ENCODE measurements at regions not wholly inside any gene's neighbourhood (a gene's known extent, or its start where the extent isn't known, plus 50 kb on each side); places are given as distances from the start of the nearest gene placed in this dataset.

DNA sequence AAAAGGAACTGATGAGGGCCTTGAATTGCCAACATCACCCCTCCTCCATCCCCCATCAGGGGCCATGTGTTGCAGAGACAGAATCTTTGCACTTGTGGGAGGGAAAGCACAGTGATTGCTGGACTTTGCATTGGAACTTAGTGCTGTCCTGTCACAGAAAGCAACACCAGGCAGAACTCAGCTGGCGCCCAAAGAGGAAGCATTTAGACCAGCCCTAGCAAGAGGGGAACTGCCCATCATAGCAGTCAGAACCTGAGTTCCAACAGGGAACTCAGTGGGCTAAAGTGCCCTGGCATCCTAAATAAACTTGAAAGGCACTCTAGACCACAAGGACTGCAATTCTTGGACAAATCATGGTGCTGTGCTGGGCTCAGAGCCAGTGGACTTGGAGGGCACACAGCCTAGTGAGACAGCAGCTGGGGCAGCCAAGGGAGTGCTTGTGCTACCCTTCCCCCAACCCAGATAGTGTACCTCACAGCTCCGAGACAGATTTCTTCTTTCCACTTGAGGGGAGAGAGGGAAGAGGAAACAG is 128.1 kb downstream of the ACTL7B start (continued):
- no peak for TF ChIP-seq ZNF766 (CRISPR knock-in tag; IDR thresholded peaks at IDR 0.05; ENCODE audit: borderline replicate concordance)
- TF ChIP-seq DRAP1 (CRISPR knock-in tag; IDR thresholded peaks at IDR 0.05), result 0 out of 2 replicates have a peak, but pooled peaks have one; percentile 24
- TF ChIP-seq, protein P1, sequence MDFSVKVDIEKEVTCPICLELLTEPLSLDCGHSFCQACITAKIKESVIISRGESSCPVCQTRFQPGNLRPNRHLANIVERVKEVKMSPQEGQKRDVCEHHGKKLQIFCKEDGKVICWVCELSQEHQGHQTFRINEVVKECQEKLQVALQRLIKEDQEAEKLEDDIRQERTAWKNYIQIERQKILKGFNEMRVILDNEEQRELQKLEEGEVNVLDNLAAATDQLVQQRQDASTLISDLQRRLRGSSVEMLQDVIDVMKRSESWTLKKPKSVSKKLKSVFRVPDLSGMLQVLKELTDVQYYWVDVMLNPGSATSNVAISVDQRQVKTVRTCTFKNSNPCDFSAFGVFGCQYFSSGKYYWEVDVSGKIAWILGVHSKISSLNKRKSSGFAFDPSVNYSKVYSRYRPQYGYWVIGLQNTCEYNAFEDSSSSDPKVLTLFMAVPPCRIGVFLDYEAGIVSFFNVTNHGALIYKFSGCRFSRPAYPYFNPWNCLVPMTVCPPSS (IDR thresholded peaks at IDR 0.05), result no peak
- no peak for TF ChIP-seq ZNF367 (CRISPR knock-in tag; IDR thresholded peaks at IDR 0.05; ENCODE audit: borderline replicate concordance)
- TF ChIP-seq, protein P2, sequence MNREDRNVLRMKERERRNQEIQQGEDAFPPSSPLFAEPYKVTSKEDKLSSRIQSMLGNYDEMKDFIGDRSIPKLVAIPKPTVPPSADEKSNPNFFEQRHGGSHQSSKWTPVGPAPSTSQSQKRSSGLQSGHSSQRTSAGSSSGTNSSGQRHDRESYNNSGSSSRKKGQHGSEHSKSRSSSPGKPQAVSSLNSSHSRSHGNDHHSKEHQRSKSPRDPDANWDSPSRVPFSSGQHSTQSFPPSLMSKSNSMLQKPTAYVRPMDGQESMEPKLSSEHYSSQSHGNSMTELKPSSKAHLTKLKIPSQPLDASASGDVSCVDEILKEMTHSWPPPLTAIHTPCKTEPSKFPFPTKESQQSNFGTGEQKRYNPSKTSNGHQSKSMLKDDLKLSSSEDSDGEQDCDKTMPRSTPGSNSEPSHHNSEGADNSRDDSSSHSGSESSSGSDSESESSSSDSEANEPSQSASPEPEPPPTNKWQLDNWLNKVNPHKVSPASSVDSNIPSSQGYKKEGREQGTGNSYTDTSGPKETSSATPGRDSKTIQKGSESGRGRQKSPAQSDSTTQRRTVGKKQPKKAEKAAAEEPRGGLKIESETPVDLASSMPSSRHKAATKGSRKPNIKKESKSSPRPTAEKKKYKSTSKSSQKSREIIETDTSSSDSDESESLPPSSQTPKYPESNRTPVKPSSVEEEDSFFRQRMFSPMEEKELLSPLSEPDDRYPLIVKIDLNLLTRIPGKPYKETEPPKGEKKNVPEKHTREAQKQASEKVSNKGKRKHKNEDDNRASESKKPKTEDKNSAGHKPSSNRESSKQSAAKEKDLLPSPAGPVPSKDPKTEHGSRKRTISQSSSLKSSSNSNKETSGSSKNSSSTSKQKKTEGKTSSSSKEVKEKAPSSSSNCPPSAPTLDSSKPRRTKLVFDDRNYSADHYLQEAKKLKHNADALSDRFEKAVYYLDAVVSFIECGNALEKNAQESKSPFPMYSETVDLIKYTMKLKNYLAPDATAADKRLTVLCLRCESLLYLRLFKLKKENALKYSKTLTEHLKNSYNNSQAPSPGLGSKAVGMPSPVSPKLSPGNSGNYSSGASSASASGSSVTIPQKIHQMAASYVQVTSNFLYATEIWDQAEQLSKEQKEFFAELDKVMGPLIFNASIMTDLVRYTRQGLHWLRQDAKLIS (CRISPR knock-in tag; IDR thresholded peaks at IDR 0.05), result no peak

- POLR2A ChIA-PET, result no interaction called here
- H3K9ac ChIP-seq (ENCODE audit: insufficient read depth, low read depth, low read length), result no peak overlapping the region
- BruUV-seq (replicated peaks), result no TSS peak
- no peak overlapping the region for H3K4me2 ChIP-seq (ENCODE audit: low read depth, low read length)
- DNase-seq (ENCODE audit: low spot score) (no peak), ATAC-seq (no peak), FAIRE-seq (no peak)
- no peaks in the 10 kb centered on the region for H3K9me3 ChIP-seq (ENCODE audit: low read length)
- H3K4me3 ChIP-seq (replicated peaks in 1 of 3; ENCODE audit: insufficient read depth in 1 of 3, low read depth in 2 of 3, low read length in 3 of 3), result no peak overlapping the region
- no peaks in the 10 kb centered on the region for H4K20me1 ChIP-seq (ENCODE audit: insufficient read depth, low read length)
- H3K79me2 ChIP-seq (ENCODE audit: insufficient read depth, low read length), result no peaks in the 10 kb centered on the region
- H3K27me3 ChIP-seq (ENCODE audit: control insufficient read depth in 1 of 2, insufficient read depth in 2 of 2, low read length in 2 of 2), result no peaks in the 10 kb centered on the region
- 7% methylated on average over 5 of the region's 5 CpGs for WGBS (ENCODE audit: low lambda C conversion rate)
- CTCF ChIA-PET (ENCODE audit: low intra/inter-chr PET ratio, low total read pairs), result no interaction called here
- no peak overlapping the region for H3K27ac ChIP-seq (ENCODE audit: extremely low read length, insufficient read depth, low read length)
- peaks cover 27% of the 10 kb centered on the region for H3K4me1 ChIP-seq (ENCODE audit: insufficient read depth, low read length)
- no peak overlapping the region for H2AFZ ChIP-seq (ENCODE audit: low read length)
- H3K36me3 ChIP-seq (replicated peaks in 1 of 2; ENCODE audit: control insufficient read depth in 1 of 2, insufficient read depth in 2 of 2, low read length in 2 of 2), result no peaks in the 10 kb centered on the region
- intact Hi-C loops (cut with micrococcal nuclease; ENCODE audit: unreplicated experiment) (no loop called here), in situ Hi-C loops (cut with HindIII; ENCODE audit: extremely low pct_ligation_motif_present, low pct_unique_long_range_greater_than_20kb) (no loop called here)
- TF ChIP-seq ZNF281 (CRISPR knock-in tag; IDR thresholded peaks at IDR 0.05; ENCODE audit: borderline replicate concordance) (peak; percentile 34; the same call in 1 of the 2 replicates), SRSF4 (IDR thresholded peaks at IDR 0.05; ENCODE audit: low read depth, low read length, poor library complexity, severe bottlenecking) (no peak), IRX3 (CRISPR knock-in tag; IDR thresholded peaks at IDR 0.05; ENCODE audit: borderline replicate concordance, low read depth) (no peak), HOXA3 (CRISPR knock-in tag; IDR thresholded peaks at IDR 0.05) (no peak)
- TF ChIP-seq, protein P3, sequence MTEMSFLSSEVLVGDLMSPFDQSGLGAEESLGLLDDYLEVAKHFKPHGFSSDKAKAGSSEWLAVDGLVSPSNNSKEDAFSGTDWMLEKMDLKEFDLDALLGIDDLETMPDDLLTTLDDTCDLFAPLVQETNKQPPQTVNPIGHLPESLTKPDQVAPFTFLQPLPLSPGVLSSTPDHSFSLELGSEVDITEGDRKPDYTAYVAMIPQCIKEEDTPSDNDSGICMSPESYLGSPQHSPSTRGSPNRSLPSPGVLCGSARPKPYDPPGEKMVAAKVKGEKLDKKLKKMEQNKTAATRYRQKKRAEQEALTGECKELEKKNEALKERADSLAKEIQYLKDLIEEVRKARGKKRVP (CRISPR knock-in tag; IDR thresholded peaks at IDR 0.05), result peak in 1 of 2 experiments; percentile 83; a peak in 2 of 4 replicates
Observed at GRCh38 chr9:108724652-108725051, 131.1 kb downstream of the ACTL7B start.

Measured in HepG2 (cell line).